ENCODE measurements at regions not wholly inside any gene's neighbourhood (a gene's known extent, or its start where the extent isn't known, plus 50 kb on each side); places are given as distances from the start of the nearest gene placed in this dataset.

GRCh38 chr22:35488513-35488912 is 52.1 kb upstream of the RASD2 start:
- ChIA-PET CTCF (interaction anchor here (0.5 kb wide), 1 partner anchor 36 kb away, joined by 3 read pairs; no protein-coding TSS in a partner anchor), POLR2A (ENCODE audit: low non-redundant PET) (no interaction called here)
- no peak overlapping the region for H3K27ac ChIP-seq
- DNase-seq (ENCODE audit: low spot score): no peak
- no peak for TF ChIP-seq CTCF (conservative IDR thresholded peaks at IDR 0.05; ENCODE audit: low read depth)

GRCh38 chr22:35489239-35489638 is 51.4 kb upstream of the RASD2 start:
- ChIA-PET CTCF (no interaction called here), POLR2A (ENCODE audit: low non-redundant PET) (no interaction called here)
- peak; percentile 59 for DNase-seq (ENCODE audit: low spot score)
- TF ChIP-seq CTCF (conservative IDR thresholded peaks at IDR 0.05; ENCODE audit: low read depth): no peak
- peak overlapping the region; percentile 44 for H3K27ac ChIP-seq

Data from RWPE1 (cell line).